GM12891 (cell line): ENCODE measurements at regions not wholly inside any gene's neighbourhood (a gene's known extent, or its start where the extent isn't known, plus 50 kb on each side); places are given as distances from the start of the nearest gene placed in this dataset.

Source experiments
- DNase-seq: peaks from one replicate; pipeline ENCODE4 v3.0.0; 2011; ENCODE audit warnings: low spot score; ENCODE audit not compliant: insufficient read length
- FAIRE-seq: peaks from 2 replicates; lab custom pipeline; 2011; peaks lifted over from hg19 to GRCh38; lab: Jason Lieb, UNC
- PAX5 ChIP-seq: IDR thresholded peaks from 2 replicates; pipeline ENCODE4 v1.6.1; 2011; ENCODE audit warnings: low read length, moderate library complexity, mild to moderate bottlenecking; ENCODE audit not compliant: insufficient read depth, severe bottlenecking
- POLR2A ChIP-seq: IDR thresholded peaks from 2 replicates; pipeline ENCODE4 v1.6.1; 2011; ENCODE audit warnings: low read depth, low read length, control low read depth
- POLR2AphosphoS5 ChIP-seq: IDR thresholded peaks from 2 replicates; pipeline ENCODE4 v1.6.1; 2011; ENCODE audit warnings: low read depth, low read length, control low read depth
- POU2F2 ChIP-seq: IDR thresholded peaks from 2 replicates; pipeline ENCODE4 v1.6.1; 2011; ENCODE audit warnings: low read depth, mild to moderate bottlenecking, control low read depth, low read length, moderate library complexity
- SPI1 ChIP-seq: IDR thresholded peaks from 2 replicates; pipeline ENCODE4 v1.6.1; 2011; ENCODE audit warnings: low read depth, low read length, control low read depth
- TAF1 ChIP-seq: IDR thresholded peaks from 2 replicates; pipeline ENCODE4 v1.6.1; 2011; ENCODE audit warnings: low read depth, low read length, control low read depth

GRCh38 chr12:75974323-75975187 is 57.0 kb downstream of the PHLDA1 start:
- DNase-seq, result no peak
- FAIRE-seq, result no peak
- no peak for TF ChIP-seq POLR2AphosphoS5
- TF ChIP-seq PAX5, result no peak
- no peak for TF ChIP-seq TAF1
- TF ChIP-seq SPI1, result no peak
- TF ChIP-seq POLR2A, result no peak
- TF ChIP-seq POU2F2, result no peak

- no peak for TF ChIP-seq TAF1
- TF ChIP-seq PAX5, result no peak
- TF ChIP-seq SPI1, result no peak
- no peak for TF ChIP-seq POU2F2
- no peak for TF ChIP-seq POLR2A
- no peak for TF ChIP-seq POLR2AphosphoS5
- no peak for FAIRE-seq
- DNase-seq, result no peak
Observed at GRCh38 chr12:75971253-75971652, 60.3 kb downstream of the PHLDA1 start.

GRCh38 chr12:75970310-75970709 is 61.3 kb downstream of the PHLDA1 start:
- no peak for DNase-seq
- TF ChIP-seq POLR2A (no peak), PAX5 (no peak), POLR2AphosphoS5 (no peak), TAF1 (no peak)
- FAIRE-seq, result no peak

- DNase-seq (no peak), FAIRE-seq (no peak)
- TF ChIP-seq POU2F2 (no peak), PAX5 (no peak), POLR2AphosphoS5 (no peak), SPI1 (no peak), TAF1 (no peak), POLR2A (no peak)
Observed at GRCh38 chr12:75969768-75970167, 61.8 kb downstream of the PHLDA1 start.

- TF ChIP-seq POLR2A, result no peak
- TF ChIP-seq POLR2AphosphoS5, result no peak
- no peak for TF ChIP-seq POU2F2
- TF ChIP-seq PAX5, result no peak
- TF ChIP-seq TAF1, result no peak
- no peak for TF ChIP-seq SPI1
- DNase-seq (no peak), FAIRE-seq (no peak)
Observed at GRCh38 chr12:75965661-75966060, 65.9 kb downstream of the PHLDA1 start.

- DNase-seq, result no peak
- no peak for FAIRE-seq
- TF ChIP-seq PAX5 (no peak), POU2F2 (no peak), SPI1 (no peak)
Observed at GRCh38 chr12:75964150-75964549, 67.4 kb downstream of the PHLDA1 start.

- FAIRE-seq, result no peak
Observed at GRCh38 chr12:75961878-75962277, 69.7 kb downstream of the PHLDA1 start.

GRCh38 chr12:75960954-75961661 is 70.5 kb downstream of the PHLDA1 start:
- TF ChIP-seq POU2F2 (no peak), POLR2A (no peak), TAF1 (no peak), SPI1 (no peak), PAX5 (no peak), POLR2AphosphoS5 (no peak)
- FAIRE-seq, result no peak
- no peak for DNase-seq

More at GRCh38 chr12:75961878-75962277, 69.7 kb downstream of the PHLDA1 start:
- no peak for TF ChIP-seq POLR2A
- TF ChIP-seq POLR2AphosphoS5, result no peak
- no peak for TF ChIP-seq PAX5
- no peak for TF ChIP-seq SPI1
- TF ChIP-seq TAF1, result no peak
- no peak for DNase-seq

- FAIRE-seq (peak; percentile 26), DNase-seq (no peak)
- no peak for TF ChIP-seq PAX5
- no peak for TF ChIP-seq POU2F2
- no peak for TF ChIP-seq POLR2AphosphoS5
- no peak for TF ChIP-seq TAF1
- no peak for TF ChIP-seq POLR2A
- no peak for TF ChIP-seq SPI1
Observed at GRCh38 chr12:75960086-75960910, 71.3 kb downstream of the PHLDA1 start.
